A549 (cell line): ENCODE measurements at regions not wholly inside any gene's neighbourhood (a gene's known extent, or its start where the extent isn't known, plus 50 kb on each side); places are given as distances from the start of the nearest gene placed in this dataset.

ENCODE experiments used
- ATAC-seq, 2 experiments: fragments of 200-7000 bp in 1 of 2; fragments of >200 bp in 1 of 2; cut with Nextera tagmentation in 1 of 2; cut with Tn5 transposase in 1 of 2; 3 replicates each; pipeline versions ENCODE4 v1.8.0 to v1.9.1; 2018 to 2020; ENCODE audit warnings: mild to moderate bottlenecking in 1 of 2, moderate library complexity in 1 of 2
- CTCF ChIA-PET: fragments of 300-600 bp; sonication (Branson Sonifier 250); formaldehyde crosslinking; extraction: SDS; loops from one replicate; lab custom pipeline; 2021; ENCODE audit warnings: antibody characterized with exemption, inconsistent platforms; lab: Yijun Ruan, JAX
- POLR2A ChIA-PET: fragments of 350-600 bp; formaldehyde crosslinking; extraction: SDS; loops from one replicate; lab custom pipeline; 2021; ENCODE audit warnings: antibody characterized with exemption, inconsistent platforms; lab: Yijun Ruan, JAX
- DNase-seq, 2 experiments: peaks; one replicate each; pipeline versions ENCODE4 v3.0.0 to v3.0.0-alpha.2; 2011 to 2016; ENCODE audit warnings: low read depth in 1 of 2, low spot score in 1 of 2
- FAIRE-seq: peaks from 2 replicates; lab custom pipeline; 2011; peaks lifted over from hg19 to GRCh38; lab: Jason Lieb, UNC
- H3K27ac ChIP-seq, 2 experiments: fragments of >200 bp; sonication (Bioruptor Twin); formaldehyde crosslinking; 3 replicates each; pipeline ENCODE4 v1.5.1; 2016 to 2017
- H3K4me1 ChIP-seq: fragments of >200 bp; sonication (Bioruptor Twin); formaldehyde crosslinking; 3 replicates; pipeline ENCODE4 v1.6.1; 2016
- H3K4me2 ChIP-seq: fragments of >200 bp; sonication (Bioruptor Twin); formaldehyde crosslinking; 3 replicates; pipeline ENCODE4 v1.6.1; 2016
- H3K4me3 ChIP-seq: fragments of >200 bp; sonication (Bioruptor Twin); formaldehyde crosslinking; 3 replicates; pipeline ENCODE4 v1.5.1; 2016
- H3K9me3 ChIP-seq: fragments of >200 bp; sonication (Bioruptor Twin); formaldehyde crosslinking; 3 replicates; pipeline ENCODE4 v1.6.1; 2016
- CBX2 ChIP-seq: fragments of 200-600 bp; sonication (generic); IDR thresholded peaks from 2 replicates; pipeline ENCODE4 v1.6.1; 2016; ENCODE audit warnings: low read depth, mild to moderate bottlenecking, borderline replicate concordance
- CEBPB ChIP-seq, 2 experiments: fragments of >200 bp in 1 of 2; sonication (Bioruptor Twin) in 1 of 2; formaldehyde crosslinking in 1 of 2; IDR thresholded peaks; 2 replicates each; pipeline ENCODE4 v1.6.1; 2012 to 2016
- CHD2 ChIP-seq: fragments of 150-350 bp; IDR thresholded peaks from 2 replicates; pipeline ENCODE4 v1.6.1; 2014; ENCODE audit warnings: low read length; ENCODE audit not compliant: partially characterized antibody
- EHF ChIP-seq: fragments of 250-450 bp; sonication (Bioruptor Pico); IDR thresholded peaks from 2 replicates; pipeline ENCODE4 v1.5.0; 2020; ENCODE audit warnings: mild to moderate bottlenecking
- EHMT2 ChIP-seq: fragments of 200-600 bp; sonication (generic); IDR thresholded peaks from 2 replicates; pipeline ENCODE4 v1.6.1; 2016; ENCODE audit warnings: antibody characterized with exemption, low read depth, mild to moderate bottlenecking, moderate library complexity
- EP300 ChIP-seq, 2 experiments: fragments of >200 bp; sonication (Bioruptor Twin); formaldehyde crosslinking; IDR thresholded peaks; 2 replicates in 1 of 2; 3 replicates in 1 of 2; pipeline ENCODE4 v1.6.1; 2016 to 2017
- FOSL2 ChIP-seq, 2 experiments: fragments of 450-650 bp in 1 of 2; fragments of >200 bp in 1 of 2; sonication (Bioruptor Twin) in 1 of 2; formaldehyde crosslinking; IDR thresholded peaks; 2 replicates each; pipeline versions ENCODE4 v1.5.0 to v1.6.1; 2016 to 2020; ENCODE audit warnings: mild to moderate bottlenecking in 1 of 2, moderate library complexity in 1 of 2
- HDAC2 ChIP-seq: fragments of 200-600 bp; sonication (generic); IDR thresholded peaks from 2 replicates; pipeline ENCODE4 v1.6.1; 2016
- HOXA7 ChIP-seq: fragments of 250-450 bp; sonication (Bioruptor Pico); IDR thresholded peaks from 2 replicates; pipeline ENCODE4 v1.5.0; 2020; ENCODE audit warnings: mild to moderate bottlenecking, moderate library complexity
- HOXB13 ChIP-seq: fragments of 250-450 bp; sonication (Bioruptor Pico); IDR thresholded peaks from 2 replicates; pipeline ENCODE4 v1.5.0; 2020; ENCODE audit warnings: low read depth, mild to moderate bottlenecking, moderate library complexity
- HOXB5 ChIP-seq: fragments of 250-450 bp; sonication (Bioruptor Pico); IDR thresholded peaks from 2 replicates; pipeline ENCODE4 v1.5.0; 2020; ENCODE audit warnings: mild to moderate bottlenecking, moderate library complexity
- JUN ChIP-seq, 2 experiments: fragments of >200 bp; sonication (Bioruptor Twin); formaldehyde crosslinking; IDR thresholded peaks; 2 replicates in 1 of 2; 3 replicates in 1 of 2; pipeline ENCODE4 v1.6.1; 2016 to 2017
- JUNB ChIP-seq: fragments of >200 bp; sonication (Bioruptor Twin); formaldehyde crosslinking; IDR thresholded peaks from 2 replicates; pipeline ENCODE4 v1.6.1; 2016
- KDM5A ChIP-seq: fragments of 200-600 bp; sonication (generic); IDR thresholded peaks from 2 replicates; pipeline ENCODE4 v1.6.1; 2016; ENCODE audit warnings: antibody characterized with exemption, mild to moderate bottlenecking
- MAFK ChIP-seq: fragments of 450-650 bp; IDR thresholded peaks from 2 replicates; pipeline ENCODE4 v1.6.1; 2014; ENCODE audit not compliant: partially characterized antibody
- NFE2L2 ChIP-seq: fragments of 150-350 bp; conservative IDR thresholded peaks from 2 replicates; pipeline ENCODE4 v1.6.1; 2014; ENCODE audit warnings: low read length
- NR3C1 ChIP-seq: fragments of >200 bp; sonication (Bioruptor Twin); formaldehyde crosslinking; IDR thresholded peaks from 3 replicates; pipeline ENCODE4 v1.6.1; 2017
- PHF8 ChIP-seq: fragments of 200-600 bp; sonication (generic); IDR thresholded peaks from 2 replicates; pipeline ENCODE4 v1.6.1; 2016; ENCODE audit warnings: low read depth, mild to moderate bottlenecking, antibody characterized with exemption, moderate library complexity, borderline replicate concordance
- POLR2A ChIP-seq: IDR thresholded peaks from 2 replicates; pipeline ENCODE4 v1.6.1; 2012; ENCODE audit warnings: mild to moderate bottlenecking, low read length
- RARB ChIP-seq: fragments of 250-450 bp; sonication (Bioruptor Pico); IDR thresholded peaks from 2 replicates; pipeline ENCODE4 v1.8.0; 2021; ENCODE audit warnings: mild to moderate bottlenecking, moderate library complexity
- RFX5 ChIP-seq: fragments of 450-650 bp; IDR thresholded peaks from 2 replicates; pipeline ENCODE4 v1.7.1; 2014; ENCODE audit warnings: antibody characterized with exemption, mild to moderate bottlenecking, moderate library complexity
- SREBF2 ChIP-seq: fragments of 450-650 bp; IDR thresholded peaks from 2 replicates; pipeline ENCODE4 v1.6.1; 2014; ENCODE audit warnings: mild to moderate bottlenecking, moderate library complexity
- TFCP2L1 ChIP-seq: fragments of 250-450 bp; sonication (Bioruptor Pico); IDR thresholded peaks from 2 replicates; pipeline ENCODE4 v1.5.0; 2021; ENCODE audit warnings: mild to moderate bottlenecking
- TP53 ChIP-seq: fragments of 250-450 bp; sonication (Bioruptor Pico); IDR thresholded peaks from 2 replicates; pipeline ENCODE4 v1.5.0; 2021; ENCODE audit warnings: mild to moderate bottlenecking, moderate library complexity
- ZSCAN20 ChIP-seq: fragments of 250-450 bp; sonication (Bioruptor Pico); IDR thresholded peaks from 2 replicates; pipeline ENCODE4 v1.8.0; 2022; ENCODE audit warnings: mild to moderate bottlenecking, moderate library complexity
- WGBS: methylation state at CpG from one replicate; pipeline ENCODE4 v1.1.6; 2017; ENCODE audit errors: missing lambda C conversion rate; 5-methylcytosine and 5-hydroxymethylcytosine counted together
- TF ChIP-seq, protein P1 (sequence below): fragments of 450-650 bp; IDR thresholded peaks from 2 replicates; pipeline ENCODE4 v1.6.1; 2014; ENCODE audit warnings: antibody characterized with exemption
- TF ChIP-seq, protein P2 (sequence below): IDR thresholded peaks from 2 replicates; pipeline ENCODE4 v1.6.1; 2012

GRCh38 chr1:80349218-80349617, 1342.7 kb upstream of the ADGRL4 start:
- ChIA-PET POLR2A (no interaction called here), CTCF (no interaction called here)
- no peaks in the 10 kb centered on the region for H3K4me1 ChIP-seq
- no peaks in the 10 kb centered on the region for H3K9me3 ChIP-seq
- no peak overlapping the region for H3K4me3 ChIP-seq
- H3K27ac ChIP-seq: no peak overlapping the region
- FAIRE-seq (no peak), DNase-seq (no peak), ATAC-seq (no peak)
- WGBS: 67% methylated on average over 9 of the region's 9 CpGs
- H3K4me2 ChIP-seq: no peak overlapping the region
- TF ChIP-seq FOSL2 (IDR thresholded peaks at IDR 0.05) (no peak), FOSL2 (CRISPR knock-in tag; IDR thresholded peaks at IDR 0.05) (no peak), CEBPB (IDR thresholded peaks at IDR 0.05) (no peak), POLR2A (no peak), MAFK (no peak), HOXA7 (CRISPR knock-in tag) (no peak), JUN (IDR thresholded peaks at IDR 0.05) (no peak), EP300 (IDR thresholded peaks at IDR 0.05) (no peak), NFE2L2 (no peak), EHF (no peak), HOXB13 (no peak), CHD2 (no peak), RFX5 (no peak), HDAC2 (no peak), RARB (CRISPR knock-in tag) (no peak), EHMT2 (no peak), SREBF2 (no peak), ZSCAN20 (CRISPR knock-in tag) (no peak)
- TF ChIP-seq, protein P1, sequence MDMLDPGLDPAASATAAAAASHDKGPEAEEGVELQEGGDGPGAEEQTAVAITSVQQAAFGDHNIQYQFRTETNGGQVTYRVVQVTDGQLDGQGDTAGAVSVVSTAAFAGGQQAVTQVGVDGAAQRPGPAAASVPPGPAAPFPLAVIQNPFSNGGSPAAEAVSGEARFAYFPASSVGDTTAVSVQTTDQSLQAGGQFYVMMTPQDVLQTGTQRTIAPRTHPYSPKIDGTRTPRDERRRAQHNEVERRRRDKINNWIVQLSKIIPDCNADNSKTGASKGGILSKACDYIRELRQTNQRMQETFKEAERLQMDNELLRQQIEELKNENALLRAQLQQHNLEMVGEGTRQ: no peak
- TF ChIP-seq, protein P2, sequence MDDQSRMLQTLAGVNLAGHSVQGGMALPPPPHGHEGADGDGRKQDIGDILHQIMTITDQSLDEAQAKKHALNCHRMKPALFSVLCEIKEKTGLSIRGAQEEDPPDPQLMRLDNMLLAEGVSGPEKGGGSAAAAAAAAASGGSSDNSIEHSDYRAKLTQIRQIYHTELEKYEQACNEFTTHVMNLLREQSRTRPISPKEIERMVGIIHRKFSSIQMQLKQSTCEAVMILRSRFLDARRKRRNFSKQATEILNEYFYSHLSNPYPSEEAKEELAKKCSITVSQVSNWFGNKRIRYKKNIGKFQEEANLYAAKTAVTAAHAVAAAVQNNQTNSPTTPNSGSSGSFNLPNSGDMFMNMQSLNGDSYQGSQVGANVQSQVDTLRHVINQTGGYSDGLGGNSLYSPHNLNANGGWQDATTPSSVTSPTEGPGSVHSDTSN: no peak

- H3K27ac ChIP-seq: no peak overlapping the region
- no peak overlapping the region for H3K4me2 ChIP-seq
- H3K9me3 ChIP-seq: no peaks in the 10 kb centered on the region
- CTCF ChIA-PET: no interaction called here
- no peak for DNase-seq
- 71% methylated on average over 3 of the region's 3 CpGs for whole genome bisulfite sequencing
- no peak for FAIRE-seq
- POLR2A ChIA-PET: no interaction called here
- H3K4me1 ChIP-seq: no peaks in the 10 kb centered on the region
- TF ChIP-seq EHF (no peak), TP53 (CRISPR knock-in tag) (no peak), JUNB (no peak), NR3C1 (no peak), KDM5A (no peak)
- no peak overlapping the region for H3K4me3 ChIP-seq
- ATAC-seq: no peak
Measured at GRCh38 chr1:80341021-80341420, 1334.5 kb upstream of the ADGRL4 start.

GRCh38 chr1:80318108-80318507, 1311.6 kb upstream of the ADGRL4 start:
- no peak overlapping the region for H3K4me3 ChIP-seq
- no peak for FAIRE-seq

DNA sequence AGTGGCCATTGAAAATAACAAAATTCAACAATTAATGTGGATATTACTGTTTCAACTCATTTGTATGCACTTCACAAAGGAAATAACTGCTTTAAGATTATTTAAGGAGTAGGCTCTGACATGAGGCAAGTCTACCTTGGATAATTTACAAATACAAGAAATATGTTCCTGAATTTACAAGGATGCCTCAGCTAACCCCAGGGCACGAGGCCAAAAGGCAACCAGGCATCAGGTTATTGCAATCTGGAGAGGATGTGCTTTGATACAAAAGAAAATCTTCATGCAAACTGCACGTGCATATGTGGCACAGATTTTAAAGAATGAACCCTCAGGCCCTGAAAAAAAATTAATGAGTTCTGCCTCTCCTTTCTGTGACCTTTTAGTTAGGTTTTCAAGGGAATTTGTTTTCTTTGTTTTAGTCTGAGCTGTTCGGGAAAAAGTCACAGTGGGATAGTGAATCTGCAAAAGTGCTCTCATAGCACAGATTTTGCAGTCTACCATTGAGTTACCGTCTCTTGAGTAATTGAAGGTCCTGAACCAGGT, 1304.2 kb upstream of the ADGRL4 start:
- no peak for ATAC-seq
- TF ChIP-seq KDM5A (no peak), HOXB5 (CRISPR knock-in tag) (no peak), JUNB (no peak), HDAC2 (no peak), CBX2 (no peak), PHF8 (no peak)
- TF ChIP-seq, all 56 proteins: peak for 0
- no peak overlapping the region for H3K4me3 ChIP-seq
- no peaks in the 10 kb centered on the region for H3K9me3 ChIP-seq
- DNase-seq: no peak
- POLR2A ChIA-PET: no interaction called here
- 28% methylated on average over 4 of the region's 4 CpGs for WGBS
- no peak overlapping the region for H3K4me2 ChIP-seq
- FAIRE-seq: no peak
- no peaks in the 10 kb centered on the region for H3K4me1 ChIP-seq
- no peak overlapping the region for H3K27ac ChIP-seq
- CTCF ChIA-PET: no interaction called here

More at GRCh38 chr1:80318108-80318507, 1311.6 kb upstream of the ADGRL4 start:
- CTCF ChIA-PET: no interaction called here
- WGBS: 38% methylated on average over 5 of the region's 5 CpGs
- H3K4me2 ChIP-seq: no peak overlapping the region
- H3K4me1 ChIP-seq: no peaks in the 10 kb centered on the region
- H3K27ac ChIP-seq: no peak overlapping the region
- TF ChIP-seq TFCP2L1 (CRISPR knock-in tag) (no peak), EHF (no peak)
- ATAC-seq (no peak), DNase-seq (no peak)
- POLR2A ChIA-PET: no interaction called here
- H3K9me3 ChIP-seq: no peaks in the 10 kb centered on the region
